Neuron (in vitro differentiated cells): ENCODE measurements at regions not wholly inside any gene's neighbourhood (a gene's known extent, or its start where the extent isn't known, plus 50 kb on each side); places are given as distances from the start of the nearest gene placed in this dataset.

Experiments
- H2AFZ ChIP-seq: one replicate; pipeline ENCODE4 v1.6.1; 2013; ENCODE audit warnings: low read depth, mild to moderate bottlenecking, inconsistent platforms, low read length, moderate library complexity
- H3K27me3 ChIP-seq: one replicate; pipeline ENCODE4 v1.6.1; 2013; ENCODE audit warnings: low read length; ENCODE audit not compliant: insufficient read depth
- H3K36me3 ChIP-seq: one replicate; pipeline ENCODE4 v1.6.1; 2013; ENCODE audit warnings: low read length; ENCODE audit not compliant: insufficient read depth
- H3K4me1 ChIP-seq: one replicate; pipeline ENCODE4 v1.6.1; 2013; ENCODE audit warnings: low read length; ENCODE audit not compliant: insufficient read depth
- H3K4me3 ChIP-seq: 2 replicates; pipeline ENCODE4 v1.5.1; 2013; ENCODE audit warnings: mild to moderate bottlenecking, low read length, moderate library complexity
- H3K9me3 ChIP-seq: one replicate; pipeline ENCODE4 v1.6.1; 2013; ENCODE audit warnings: low read length

DNA sequence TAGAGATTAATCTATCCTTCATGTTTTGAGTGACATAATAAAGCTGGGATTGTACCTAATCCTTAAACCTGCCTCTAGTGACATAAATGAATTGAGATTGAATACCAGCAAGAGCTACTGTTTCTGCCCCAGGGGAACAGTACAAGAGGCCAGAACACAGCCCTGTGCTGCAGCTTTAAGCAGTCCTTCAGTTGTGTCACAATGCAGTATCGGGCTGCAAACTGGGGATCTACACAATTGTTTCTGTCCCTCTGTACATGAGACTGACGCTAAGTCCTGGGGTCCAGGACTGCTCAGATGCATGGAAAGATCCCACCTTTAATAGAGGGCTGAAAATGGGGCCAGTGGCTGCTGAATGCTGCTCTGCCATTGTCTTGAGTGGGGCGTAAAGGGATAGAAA is 87.5 kb downstream of the MINAR1 start:
- H3K9me3 ChIP-seq = no peaks in the 10 kb centered on the region
- H2AFZ ChIP-seq = no peak overlapping the region
- H3K4me1 ChIP-seq = no peaks in the 10 kb centered on the region
- H3K4me3 ChIP-seq = no peak overlapping the region
- no peaks in the 10 kb centered on the region for H3K36me3 ChIP-seq
- H3K27me3 ChIP-seq = no peaks in the 10 kb centered on the region

- no peaks in the 10 kb centered on the region for H3K36me3 ChIP-seq
- H3K4me1 ChIP-seq = no peaks in the 10 kb centered on the region
- no peak overlapping the region for H2AFZ ChIP-seq
- no peaks in the 10 kb centered on the region for H3K27me3 ChIP-seq
- H3K9me3 ChIP-seq = no peaks in the 10 kb centered on the region
- H3K4me3 ChIP-seq = no peak overlapping the region
Measured at GRCh38 chr15:79520654-79521053, 88.5 kb downstream of the MINAR1 start.

DNA sequence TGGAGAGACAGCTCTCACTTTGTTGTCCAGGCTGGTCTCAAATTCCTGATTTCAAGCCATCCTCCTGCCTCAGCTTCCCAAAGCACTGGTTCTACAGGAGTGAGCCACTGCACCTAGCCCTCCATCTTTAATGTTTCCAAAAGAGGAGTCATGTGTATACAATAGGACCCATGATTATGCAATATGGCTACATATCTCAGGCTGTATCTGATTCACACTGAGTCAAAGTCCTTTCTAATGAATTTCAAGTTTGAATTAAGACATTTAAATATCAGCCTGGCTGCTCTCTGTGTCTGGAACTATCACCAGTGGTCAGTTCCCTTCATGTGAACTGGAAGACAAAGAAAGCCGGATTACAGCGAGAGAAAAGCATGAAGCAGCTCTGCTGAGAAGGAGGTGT is 90.5 kb downstream of the MINAR1 start:
- H3K9me3 ChIP-seq = no peaks in the 10 kb centered on the region
- H3K27me3 ChIP-seq = no peaks in the 10 kb centered on the region
- no peak overlapping the region for H3K4me3 ChIP-seq
- no peak overlapping the region for H2AFZ ChIP-seq
- H3K4me1 ChIP-seq = no peaks in the 10 kb centered on the region
- no peaks in the 10 kb centered on the region for H3K36me3 ChIP-seq

- Histone ChIP-seq H3K9me3 (no peaks in the 10 kb centered on the region), H3K27me3 (no peaks in the 10 kb centered on the region), H3K36me3 (no peaks in the 10 kb centered on the region), H2AFZ (no peak overlapping the region), H3K4me1 (no peaks in the 10 kb centered on the region), H3K4me3 (no peak overlapping the region)
Measured at GRCh38 chr15:79523266-79523665, 91.1 kb downstream of the MINAR1 start.

DNA sequence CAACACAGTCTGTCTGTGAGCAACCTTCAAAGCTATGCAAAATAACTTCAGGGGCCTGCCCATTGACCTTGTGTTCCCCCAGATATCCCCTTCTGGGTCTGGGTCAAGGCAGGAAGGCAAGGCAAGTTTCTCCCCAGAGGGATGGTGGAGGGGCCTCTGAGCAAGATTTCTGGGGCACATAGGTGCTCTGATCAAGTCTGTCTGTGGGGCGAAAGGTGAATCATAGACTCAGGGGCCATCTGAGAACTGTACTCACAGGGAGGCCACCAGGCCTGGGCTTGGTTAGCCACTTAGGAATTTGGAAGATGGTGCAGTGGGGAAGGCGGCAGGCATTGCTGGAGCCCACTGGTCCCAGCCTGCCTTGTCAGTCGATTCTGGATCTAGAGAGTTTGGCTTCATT is 92.4 kb downstream of the MINAR1 start:
- no peaks in the 10 kb centered on the region for H3K36me3 ChIP-seq
- peaks cover 3% of the 10 kb centered on the region for H3K27me3 ChIP-seq
- H3K4me3 ChIP-seq = no peak overlapping the region
- no peak overlapping the region for H2AFZ ChIP-seq
- H3K9me3 ChIP-seq = no peaks in the 10 kb centered on the region
- H3K4me1 ChIP-seq = no peaks in the 10 kb centered on the region

DNA sequence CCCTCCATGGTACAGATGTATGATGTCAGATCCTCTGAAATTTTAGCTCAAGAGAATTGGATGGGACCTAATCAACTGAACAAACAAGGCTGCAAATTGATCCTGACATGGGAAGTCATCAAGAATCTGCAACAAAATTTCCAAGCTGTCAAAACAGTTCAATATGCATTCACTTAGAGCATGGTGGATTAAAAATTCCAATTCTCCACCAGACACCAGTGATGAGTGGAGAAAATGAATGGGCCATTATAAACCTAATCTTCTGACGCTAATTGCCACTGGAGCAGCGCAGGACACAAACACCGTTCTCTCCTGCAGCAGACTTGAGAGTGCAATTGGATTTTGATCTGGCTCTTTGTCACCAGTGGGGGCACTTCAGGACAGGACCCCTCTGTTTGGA is 94.2 kb downstream of the MINAR1 start:
- H2AFZ ChIP-seq = no peak overlapping the region
- no peaks in the 10 kb centered on the region for H3K4me1 ChIP-seq
- no peaks in the 10 kb centered on the region for H3K36me3 ChIP-seq
- H3K9me3 ChIP-seq = no peaks in the 10 kb centered on the region
- H3K27me3 ChIP-seq = peaks cover 3% of the 10 kb centered on the region
- no peak overlapping the region for H3K4me3 ChIP-seq

GRCh38 chr15:79527821-79528220 is 95.7 kb downstream of the MINAR1 start:
- Histone ChIP-seq H3K4me3 (no peak overlapping the region), H3K36me3 (no peaks in the 10 kb centered on the region), H3K4me1 (no peaks in the 10 kb centered on the region), H2AFZ (no peak overlapping the region), H3K27me3 (peaks cover 3% of the 10 kb centered on the region), H3K9me3 (no peaks in the 10 kb centered on the region)

GRCh38 chr15:79529157-79529785 is 97.1 kb downstream of the MINAR1 start:
- Histone ChIP-seq H3K9me3 (no peaks in the 10 kb centered on the region), H3K4me1 (no peaks in the 10 kb centered on the region), H3K4me3 (no peak overlapping the region), H2AFZ (no peak overlapping the region), H3K27me3 (peaks cover 4% of the 10 kb centered on the region), H3K36me3 (no peaks in the 10 kb centered on the region)

DNA sequence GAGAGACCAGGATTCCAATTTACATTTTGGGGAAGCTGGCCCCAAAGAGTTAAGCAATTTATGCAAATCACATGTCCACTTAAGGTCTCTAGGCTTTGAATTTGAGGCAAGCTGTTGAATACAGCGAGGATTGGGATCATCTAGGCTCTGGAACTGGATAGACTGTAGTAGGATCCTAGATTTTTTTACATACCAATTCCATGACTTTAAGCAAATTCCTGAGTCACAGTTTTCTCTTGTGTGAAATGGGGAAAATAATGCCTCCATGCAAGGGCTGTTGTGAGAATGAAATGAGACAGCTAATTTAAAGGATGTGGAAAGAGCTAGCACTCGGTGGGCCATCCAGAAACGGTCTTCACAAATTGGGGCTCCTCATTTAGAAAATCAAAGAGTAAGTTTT is 103.4 kb downstream of the MINAR1 start:
- Histone ChIP-seq H3K4me1 (no peaks in the 10 kb centered on the region), H3K9me3 (no peaks in the 10 kb centered on the region), H2AFZ (no peak overlapping the region), H3K4me3 (no peak overlapping the region), H3K27me3 (peaks cover 2% of the 10 kb centered on the region), H3K36me3 (no peaks in the 10 kb centered on the region)

DNA sequence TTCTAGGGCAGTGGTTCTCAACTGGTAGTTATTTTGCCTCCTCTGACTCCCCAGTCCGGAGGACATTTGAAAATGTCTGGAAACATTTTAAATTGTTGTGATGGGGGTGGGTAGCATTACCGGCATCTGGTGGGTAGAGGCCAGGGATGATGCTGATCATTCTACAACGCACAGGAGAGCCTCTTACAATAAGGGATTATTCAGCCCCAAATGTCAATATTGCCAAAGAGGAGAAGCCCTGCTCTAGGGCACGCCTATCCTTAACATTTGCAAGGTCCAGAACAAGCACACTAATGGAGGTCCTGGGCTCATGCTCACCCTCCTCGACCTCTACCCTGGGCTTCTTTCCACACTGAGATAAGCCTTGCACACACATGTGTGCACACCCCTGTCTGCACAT is 106.4 kb downstream of the MINAR1 start:
- Histone ChIP-seq H3K4me1 (no peaks in the 10 kb centered on the region), H3K27me3 (peaks cover 3% of the 10 kb centered on the region), H3K36me3 (no peaks in the 10 kb centered on the region), H3K9me3 (no peaks in the 10 kb centered on the region), H3K4me3 (no peak overlapping the region), H2AFZ (no peak overlapping the region)

- peaks cover 3% of the 10 kb centered on the region for H3K27me3 ChIP-seq
- H2AFZ ChIP-seq = no peak overlapping the region
- no peaks in the 10 kb centered on the region for H3K9me3 ChIP-seq
Measured at GRCh38 chr15:79539401-79539800, 107.3 kb downstream of the MINAR1 start.

DNA sequence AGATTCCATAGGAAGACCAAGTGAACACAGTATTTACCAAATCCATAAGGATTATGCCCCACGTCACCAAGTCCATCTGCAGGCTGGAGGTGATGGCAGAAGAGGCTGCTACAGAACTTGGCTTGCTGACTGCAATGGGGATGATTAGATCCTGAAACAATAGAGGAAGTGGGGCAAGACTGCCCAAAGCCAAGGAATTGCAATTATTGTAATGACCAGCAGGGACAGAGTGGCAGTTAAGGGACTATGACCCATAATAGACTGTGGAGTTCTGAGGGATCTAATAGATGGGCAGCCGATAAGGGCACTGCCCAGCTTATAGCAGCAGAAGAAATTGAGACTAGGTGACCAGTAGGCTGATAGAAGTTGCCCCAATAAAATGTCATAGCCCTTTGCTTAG is 108.4 kb downstream of the MINAR1 start:
- Histone ChIP-seq H2AFZ (no peak overlapping the region), H3K9me3 (no peaks in the 10 kb centered on the region), H3K4me3 (no peak overlapping the region), H3K4me1 (no peaks in the 10 kb centered on the region), H3K36me3 (no peaks in the 10 kb centered on the region), H3K27me3 (peaks cover 3% of the 10 kb centered on the region)

More at GRCh38 chr15:79539401-79539800, 107.3 kb downstream of the MINAR1 start:
- H3K4me1 ChIP-seq = no peaks in the 10 kb centered on the region
- H3K4me3 ChIP-seq = no peak overlapping the region
- H3K36me3 ChIP-seq = no peaks in the 10 kb centered on the region

DNA sequence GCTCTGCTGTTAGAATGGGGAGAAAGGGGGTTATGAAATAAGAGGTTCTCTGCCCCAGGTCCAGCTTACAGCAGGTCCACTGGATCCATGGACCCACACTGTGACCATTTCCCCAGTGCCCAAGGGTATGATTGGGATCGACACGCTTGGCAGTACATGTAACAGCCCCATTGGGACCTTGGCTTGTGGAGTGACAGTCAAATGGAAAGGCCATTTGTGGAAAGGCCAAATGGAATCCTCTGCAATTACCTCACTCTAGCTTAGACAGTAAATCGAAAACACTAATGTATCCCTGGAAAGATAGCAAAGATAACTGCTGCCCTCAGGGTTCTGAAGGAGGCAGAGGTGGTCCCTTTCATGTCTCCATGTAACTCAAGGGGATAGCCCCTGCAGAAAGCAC is 109.1 kb downstream of the MINAR1 start:
- Histone ChIP-seq H3K4me1 (no peaks in the 10 kb centered on the region), H3K27me3 (peaks cover 3% of the 10 kb centered on the region), H3K9me3 (no peaks in the 10 kb centered on the region), H3K4me3 (no peak overlapping the region), H3K36me3 (no peaks in the 10 kb centered on the region), H2AFZ (no peak overlapping the region)

DNA sequence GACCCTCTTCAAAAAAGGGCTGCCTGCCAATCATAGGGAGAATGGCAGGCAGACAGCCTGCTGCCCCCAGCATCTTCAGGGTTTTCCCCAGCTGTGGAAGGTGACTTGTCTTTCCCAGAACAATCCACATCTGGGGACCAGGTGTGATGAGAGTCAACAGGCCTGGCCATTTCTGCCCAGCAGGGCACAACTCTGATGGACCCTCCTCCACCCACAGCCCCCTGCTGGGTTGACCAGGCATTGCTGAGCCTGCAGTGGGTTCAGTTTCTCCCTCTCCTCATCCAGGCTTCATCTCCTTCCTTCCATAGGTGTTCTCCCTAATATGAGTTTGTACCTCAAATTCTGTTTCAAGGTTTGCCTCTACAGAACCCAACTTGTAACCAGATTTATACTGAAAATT is 111.0 kb downstream of the MINAR1 start:
- Histone ChIP-seq H3K4me3 (no peak overlapping the region), H3K9me3 (no peaks in the 10 kb centered on the region), H3K27me3 (peaks cover 3% of the 10 kb centered on the region), H2AFZ (no peak overlapping the region), H3K36me3 (no peaks in the 10 kb centered on the region), H3K4me1 (no peaks in the 10 kb centered on the region)
